ENCODE measurements at regions not wholly inside any gene's neighbourhood (a gene's known extent, or its start where the extent isn't known, plus 50 kb on each side); places are given as distances from the start of the nearest gene placed in this dataset.

GRCh38 chr3:103803787-103804186 is 1369.0 kb downstream of the ZPLD1 start:
- H3K4me3 ChIP-seq = no peak overlapping the region
- DNase-seq = no peak
- H3K36me3 ChIP-seq = no peaks in the 10 kb centered on the region
- peaks cover 0 to 5% (median 0%) of the 10 kb centered on the region in 3 donors for H3K9me3 ChIP-seq
- H3K27me3 ChIP-seq = no peaks in the 10 kb centered on the region
- TF ChIP-seq POLR2A (IDR thresholded peaks at IDR 0.05) = no peak
- no peak overlapping the region for H3K27ac ChIP-seq
- H3K4me1 ChIP-seq = no peaks in the 10 kb centered on the region
- 46 to 52% methylated on average over 1 of the region's 1 CpG for WGBS, 2 donors
- intact Hi-C loops (cut with DNase I) = no loop called here

- H3K27me3 ChIP-seq = no peaks in the 10 kb centered on the region
- H3K27ac ChIP-seq = no peak overlapping the region
- no peaks in the 10 kb centered on the region for H3K36me3 ChIP-seq
- no peaks in the 10 kb centered on the region for H3K4me1 ChIP-seq
- 62 to 71% methylated on average over 2 of the region's 2 CpGs for WGBS, 2 donors
- intact Hi-C loops (cut with DNase I) = no loop called here
- H3K4me3 ChIP-seq = no peak overlapping the region
- H3K9me3 ChIP-seq = peaks cover 0 to 5% (median 0%) of the 10 kb centered on the region in 3 donors
- TF ChIP-seq POLR2A (IDR thresholded peaks at IDR 0.05) (no peak), CTCF (IDR thresholded peaks at IDR 0.05) (no peak)
- no peak for DNase-seq
Observed at GRCh38 chr3:103810167-103810566, 1375.4 kb downstream of the ZPLD1 start.

- intact Hi-C loops (cut with DNase I) = no loop called here
- H3K4me3 ChIP-seq = no peak overlapping the region
- H3K27ac ChIP-seq = no peak overlapping the region
- H3K9me3 ChIP-seq = no peaks in the 10 kb centered on the region
- no peak for DNase-seq
- WGBS, 2 donors = 77 to 86% methylated on average over 1 of the region's 1 CpG
- H3K4me1 ChIP-seq = no peaks in the 10 kb centered on the region
- no peaks in the 10 kb centered on the region for H3K27me3 ChIP-seq
- H3K36me3 ChIP-seq = no peaks in the 10 kb centered on the region
- TF ChIP-seq POLR2A (IDR thresholded peaks at IDR 0.05) = no peak
- TF ChIP-seq CTCF (IDR thresholded peaks at IDR 0.05) = no peak
Observed at GRCh38 chr3:103813955-103814354, 1379.1 kb downstream of the ZPLD1 start.

GRCh38 chr3:103818398-103818797 is 1383.6 kb downstream of the ZPLD1 start:
- DNase-seq = no peak
- H3K27ac ChIP-seq = no peak overlapping the region
- no peaks in the 10 kb centered on the region for H3K9me3 ChIP-seq
- WGBS, 2 donors = 51 to 61% methylated on average over 3 of the region's 3 CpGs
- intact Hi-C loops (cut with DNase I) = no loop called here
- no peaks in the 10 kb centered on the region for H3K36me3 ChIP-seq
- no peaks in the 10 kb centered on the region for H3K27me3 ChIP-seq
- TF ChIP-seq POLR2A (IDR thresholded peaks at IDR 0.05) (no peak), CTCF (IDR thresholded peaks at IDR 0.05) (no peak)
- H3K4me1 ChIP-seq = no peaks in the 10 kb centered on the region
- H3K4me3 ChIP-seq = no peak overlapping the region

- no peak for DNase-seq
- Histone ChIP-seq H3K4me1 (no peaks in the 10 kb centered on the region), H3K27ac (no peak overlapping the region), H3K27me3 (no peaks in the 10 kb centered on the region), H3K9me3 (no peaks in the 10 kb centered on the region), H3K36me3 (no peaks in the 10 kb centered on the region), H3K4me3 (no peak overlapping the region)
- TF ChIP-seq CTCF (IDR thresholded peaks at IDR 0.05) (no peak), POLR2A (IDR thresholded peaks at IDR 0.05) (no peak)
- 21 to 27% methylated on average over 2 of the region's 2 CpGs for WGBS, 2 donors
- intact Hi-C loops (cut with DNase I) = no loop called here
Observed at GRCh38 chr3:103818800-103819199, 1384.0 kb downstream of the ZPLD1 start.

- intact Hi-C loops (cut with DNase I) = no loop called here
- DNase-seq = no peak
Observed at GRCh38 chr3:103825586-103825985, 1390.8 kb downstream of the ZPLD1 start.

More at GRCh38 chr3:103825586-103825985, 1390.8 kb downstream of the ZPLD1 start:
- H3K9me3 ChIP-seq = no peaks in the 10 kb centered on the region
- no peaks in the 10 kb centered on the region for H3K4me1 ChIP-seq
- H3K36me3 ChIP-seq = no peaks in the 10 kb centered on the region
- TF ChIP-seq CTCF (IDR thresholded peaks at IDR 0.05) = no peak
- no peak for TF ChIP-seq POLR2A (IDR thresholded peaks at IDR 0.05)
- H3K27me3 ChIP-seq = no peaks in the 10 kb centered on the region
- no peak overlapping the region for H3K27ac ChIP-seq
- H3K4me3 ChIP-seq = no peak overlapping the region
